ENCODE measurements at regions not wholly inside any gene's neighbourhood (a gene's known extent, or its start where the extent isn't known, plus 50 kb on each side); places are given as distances from the start of the nearest gene placed in this dataset.

DNA sequence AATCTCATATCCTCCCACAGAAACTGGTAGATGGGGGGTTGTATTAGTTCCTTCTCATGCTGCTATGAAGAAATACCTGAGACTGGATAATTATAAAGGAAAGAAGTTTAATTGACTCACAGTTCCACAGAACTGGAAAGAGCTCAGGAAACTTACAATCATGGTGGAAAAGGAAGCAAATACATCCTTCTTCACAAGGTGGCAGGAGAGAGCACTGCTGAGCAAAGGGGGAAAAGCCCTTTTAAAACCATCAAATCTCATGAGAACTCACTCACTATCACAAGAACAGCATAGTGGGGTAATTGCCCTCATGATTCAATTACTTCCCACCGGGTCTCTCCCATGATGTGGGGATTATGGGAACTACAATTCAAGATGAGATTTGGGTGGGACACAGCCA lies 250.5 kb upstream of the GPRIN3 start:
- 77 to 95% (median 89%) methylated on average over 1 of the region's 1 CpG for WGBS, 5 donors
- no peaks in the 10 kb centered on the region for H3K4me1 ChIP-seq
- intact Hi-C loops (cut with DNase I; ENCODE audit: low total_unique reads), result no loop called here
- DNase-seq, result no peak
- H3K27me3 ChIP-seq (replicated peaks in 1 of 7), result no peaks in the 10 kb centered on the region
- H3K9me3 ChIP-seq, result no peaks in the 10 kb centered on the region
- no peak for TF ChIP-seq POLR2A (IDR thresholded peaks at IDR 0.05)
- no peak for TF ChIP-seq POLR2AphosphoS5 (IDR thresholded peaks at IDR 0.05)
- peak in 1 of 11 experiments; percentile 12 for TF ChIP-seq CTCF (IDR thresholded peaks at IDR 0.05 in 8 of 11, conservative IDR thresholded peaks at IDR 0.05 in 3 of 11)
- no peak overlapping the region for H3K27ac ChIP-seq
- no peak overlapping the region for H3K4me3 ChIP-seq
- no peaks in the 10 kb centered on the region for H3K36me3 ChIP-seq

DNA sequence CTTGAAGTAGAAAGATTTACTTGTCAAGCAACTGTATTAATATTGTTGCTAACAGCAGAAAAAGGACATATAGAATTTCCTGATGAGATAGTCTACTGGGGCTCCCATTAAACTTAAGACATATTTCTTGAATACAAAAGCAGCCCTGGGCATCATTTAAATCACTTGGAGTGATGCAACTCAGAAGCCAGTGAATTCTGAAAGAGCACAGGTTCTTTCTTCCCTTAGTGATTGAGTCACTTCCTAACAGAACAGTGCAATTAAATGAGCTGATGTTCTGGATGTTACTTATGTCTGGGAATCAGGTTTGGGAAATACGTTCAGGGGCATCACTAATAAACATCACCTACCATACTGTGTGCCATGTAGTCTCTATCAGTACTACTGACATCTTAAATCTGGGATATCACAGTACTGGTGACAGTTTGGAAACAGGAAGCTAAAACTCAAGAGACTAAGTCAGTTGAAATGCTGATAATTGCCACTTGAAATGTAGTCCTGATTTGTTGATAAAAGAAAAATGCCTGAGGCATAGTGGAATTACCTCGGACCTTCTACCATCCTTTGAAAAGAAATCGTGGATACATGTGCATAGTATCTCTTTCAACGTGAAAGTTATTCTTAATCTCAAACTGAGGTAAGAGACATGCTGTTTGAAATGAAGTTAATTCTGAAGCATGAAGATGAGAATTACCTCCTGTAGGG lies 249.2 kb upstream of the GPRIN3 start:
- H3K4me1 ChIP-seq, result no peaks in the 10 kb centered on the region
- DNase-seq, result no peak
- H3K4me3 ChIP-seq, result no peak overlapping the region
- 52 to 79% (median 60%) methylated on average over 4 of the region's 4 CpGs for WGBS, 5 donors
- no peaks in the 10 kb centered on the region for H3K36me3 ChIP-seq
- H3K27me3 ChIP-seq (replicated peaks in 1 of 7), result no peaks in the 10 kb centered on the region
- TF ChIP-seq POLR2AphosphoS5 (IDR thresholded peaks at IDR 0.05) (no peak), POLR2A (IDR thresholded peaks at IDR 0.05) (no peak), CTCF (IDR thresholded peaks at IDR 0.05 in 8 of 11, conservative IDR thresholded peaks at IDR 0.05 in 3 of 11) (no peak)
- no peak overlapping the region for H3K27ac ChIP-seq
- intact Hi-C loops (cut with DNase I; ENCODE audit: low total_unique reads), result no loop called here
- no peaks in the 10 kb centered on the region for H3K9me3 ChIP-seq

GRCh38 chr4:89551191-89551590 lies 243.6 kb upstream of the GPRIN3 start:
- intact Hi-C loops (cut with DNase I; ENCODE audit: low total_unique reads), result no loop called here
- no peak for DNase-seq
- Histone ChIP-seq H3K9me3 (peaks cover 0 to 2% (median 0%) of the 10 kb centered on the region in 8 donors), H3K36me3 (no peaks in the 10 kb centered on the region), H3K27me3 (replicated peaks in 1 of 7) (no peaks in the 10 kb centered on the region), H3K4me1 (no peaks in the 10 kb centered on the region), H3K27ac (no peak overlapping the region), H3K4me3 (no peak overlapping the region)
- TF ChIP-seq POLR2AphosphoS5 (IDR thresholded peaks at IDR 0.05) (no peak), POLR2A (IDR thresholded peaks at IDR 0.05) (no peak), CTCF (IDR thresholded peaks at IDR 0.05 in 8 of 11, conservative IDR thresholded peaks at IDR 0.05 in 3 of 11) (no peak)
- 74 to 87% (median 79%) methylated on average over 3 of the region's 3 CpGs for WGBS, 5 donors

GRCh38 chr4:89549907-89550306 lies 242.3 kb upstream of the GPRIN3 start:
- H3K9me3 ChIP-seq, result peaks cover 0 to 15% (median 6%) of the 10 kb centered on the region in 8 donors
- DNase-seq, result no peak
- no peaks in the 10 kb centered on the region for H3K27me3 ChIP-seq (replicated peaks in 1 of 7)
- no peak overlapping the region for H3K27ac ChIP-seq
- H3K4me1 ChIP-seq, result no peaks in the 10 kb centered on the region
- 55 to 90% (median 71%) methylated on average over 1 of the region's 1 CpG for WGBS, 5 donors
- intact Hi-C loops (cut with DNase I; ENCODE audit: low total_unique reads), result no loop called here
- H3K4me3 ChIP-seq, result no peak overlapping the region
- H3K36me3 ChIP-seq, result no peaks in the 10 kb centered on the region
- TF ChIP-seq POLR2A (IDR thresholded peaks at IDR 0.05) (no peak), CTCF (IDR thresholded peaks at IDR 0.05 in 8 of 11, conservative IDR thresholded peaks at IDR 0.05 in 3 of 11) (no peak)
